ENCODE measurements at regions not wholly inside any gene's neighbourhood (a gene's known extent, or its start where the extent isn't known, plus 50 kb on each side); places are given as distances from the start of the nearest gene placed in this dataset.

DNA sequence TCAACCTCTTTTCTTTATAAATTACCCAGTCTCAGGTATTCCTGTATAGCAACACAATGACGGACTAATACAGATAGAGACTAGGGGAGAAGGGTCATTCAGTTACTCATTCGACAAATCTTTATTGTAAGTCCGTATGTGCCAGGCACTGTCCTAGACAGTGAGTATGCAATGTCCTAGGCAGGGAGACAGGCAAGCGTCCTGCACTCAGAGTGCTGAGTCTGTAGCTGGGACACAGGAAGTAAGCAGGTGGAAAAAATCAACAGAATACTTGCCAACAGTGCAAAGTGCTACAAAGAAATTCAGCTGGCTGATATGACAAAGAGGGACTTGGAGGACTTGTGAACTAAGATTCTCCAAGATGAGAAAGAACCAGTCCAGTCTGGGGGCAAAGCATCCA is 92.2 kb upstream of the ZBTB40 start:
- no peak for DNase-seq (ENCODE audit: low spot score)
- intact Hi-C loops (cut with DNase I) = no loop called here

DNA sequence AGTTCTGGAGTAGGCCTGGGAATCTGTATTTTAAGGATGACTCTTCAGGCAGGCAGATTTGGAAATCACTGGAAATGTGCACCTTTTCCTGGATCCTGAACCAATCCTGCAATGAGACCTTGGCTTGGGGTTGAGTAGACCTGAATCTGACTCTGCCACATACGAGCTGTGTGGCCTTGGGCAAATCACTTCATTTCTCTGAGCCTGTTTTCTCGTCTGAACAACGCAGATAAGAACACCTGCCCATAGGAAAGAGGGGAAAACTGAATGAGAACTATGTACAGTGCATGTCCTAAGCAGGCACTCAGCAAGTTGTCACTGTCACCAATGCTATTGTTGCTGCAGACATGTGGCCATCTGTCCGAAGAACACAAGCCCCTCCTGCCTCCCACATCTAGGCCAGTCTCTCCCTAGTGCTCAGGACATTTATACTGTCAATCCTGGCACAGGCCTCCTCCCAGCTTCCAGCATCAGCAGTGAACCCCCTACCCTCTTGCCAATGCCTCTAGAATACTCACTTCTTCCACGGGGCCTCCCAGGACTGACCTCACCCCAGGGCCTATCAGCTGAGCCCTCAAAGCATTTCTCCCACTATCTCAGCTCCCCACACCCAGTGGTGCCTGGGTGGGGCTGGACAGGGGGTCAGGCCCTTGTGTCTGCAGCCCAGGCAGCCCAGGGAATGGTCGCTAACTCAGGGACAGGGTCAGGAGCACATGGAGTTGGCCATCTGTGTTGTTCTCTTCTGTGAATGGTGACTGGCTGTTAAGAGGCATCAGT is 88.8 kb upstream of the ZBTB40 start:
- intact Hi-C loops (cut with DNase I) = no loop called here

DNA sequence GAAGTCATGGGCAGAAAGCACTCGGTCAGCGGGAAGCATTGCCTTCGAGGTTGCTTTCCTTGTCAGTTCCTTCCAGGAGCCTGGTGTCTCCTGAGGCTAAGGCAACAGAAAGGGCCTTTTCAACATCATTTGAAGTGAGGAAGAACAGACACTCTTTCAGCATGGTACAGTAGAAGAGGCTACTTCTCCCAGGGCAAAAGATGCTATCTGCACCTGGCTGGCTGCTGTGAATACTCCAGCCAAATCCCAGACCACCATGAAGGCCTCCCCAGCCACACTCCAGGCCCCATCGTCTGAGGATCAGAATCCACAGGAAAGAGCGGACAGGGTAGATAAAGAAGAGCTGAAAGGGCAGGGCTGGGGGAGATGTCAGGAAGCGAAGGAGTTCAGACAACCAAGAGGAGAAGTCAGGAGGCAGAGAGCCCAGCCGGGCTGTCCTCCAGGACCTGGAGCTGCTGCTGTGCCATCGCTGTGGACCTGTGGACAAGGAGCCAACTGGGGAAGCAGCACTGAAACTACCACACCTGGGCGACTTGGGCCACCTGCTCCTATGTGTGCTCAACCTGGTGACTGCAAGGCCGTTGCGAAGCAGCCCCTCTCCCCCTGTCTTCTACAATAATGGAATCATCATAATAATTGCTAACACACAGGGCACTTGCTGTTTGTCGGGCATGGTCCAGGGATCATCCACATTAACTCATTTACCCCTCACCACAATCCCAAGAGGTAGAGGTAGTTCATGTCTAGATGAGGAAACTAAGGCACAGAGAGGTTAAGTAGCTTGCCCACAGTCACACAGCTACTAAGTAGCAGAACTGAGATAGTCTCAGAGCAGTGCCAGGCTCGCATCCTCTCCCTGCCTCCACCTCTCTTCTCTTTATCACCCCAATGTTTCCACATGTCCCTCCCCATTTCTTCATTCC is 88.0 kb upstream of the ZBTB40 start:
- peak; percentile 58 for DNase-seq (ENCODE audit: low spot score)
- intact Hi-C loops (cut with DNase I) = no loop called here

More for the DNA sequence above, 88.8 kb upstream of the ZBTB40 start:
- DNase-seq (ENCODE audit: low spot score) = peak; percentile 40

DNA sequence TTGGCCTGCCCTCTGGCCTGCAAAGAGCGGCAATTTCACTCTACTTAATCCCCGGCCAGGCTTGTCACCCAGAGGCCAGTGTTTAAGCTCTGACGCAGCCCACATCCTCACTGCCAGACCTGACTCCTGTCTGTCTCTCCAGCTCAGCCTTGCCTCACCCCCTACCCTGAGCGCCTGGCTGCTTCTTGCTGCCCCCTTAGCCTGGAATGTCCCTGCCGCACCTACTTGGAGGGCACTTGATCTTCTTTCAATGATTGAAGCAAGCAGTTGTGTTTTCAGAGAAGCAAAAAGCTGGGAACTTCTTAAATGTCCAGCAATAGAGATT is 87.4 kb upstream of the ZBTB40 start:
- DNase-seq (ENCODE audit: low spot score) = peak; percentile 32
- intact Hi-C loops (cut with DNase I) = no loop called here

DNA sequence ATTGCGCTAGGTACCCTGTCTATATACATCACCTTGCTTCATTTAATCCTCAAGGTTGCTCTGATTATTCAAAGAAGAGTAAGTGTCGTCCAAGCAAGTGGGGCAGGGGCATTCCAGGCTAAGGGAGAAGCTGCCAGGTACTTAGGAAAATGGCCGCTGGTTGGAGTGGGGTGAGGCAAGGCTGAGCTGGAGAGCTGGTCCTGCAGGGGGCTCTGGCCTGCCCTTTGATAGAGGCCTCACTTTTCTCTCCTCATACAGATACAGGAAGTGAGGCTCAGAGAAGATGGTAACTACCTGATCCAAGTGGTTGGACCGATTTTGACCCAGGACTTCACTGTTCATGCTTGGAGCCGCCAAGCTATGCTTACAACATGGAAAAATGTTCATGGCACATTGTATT is 86.9 kb upstream of the ZBTB40 start:
- intact Hi-C loops (cut with DNase I) = no loop called here
- peak; percentile 38 for DNase-seq (ENCODE audit: low spot score)

DNA sequence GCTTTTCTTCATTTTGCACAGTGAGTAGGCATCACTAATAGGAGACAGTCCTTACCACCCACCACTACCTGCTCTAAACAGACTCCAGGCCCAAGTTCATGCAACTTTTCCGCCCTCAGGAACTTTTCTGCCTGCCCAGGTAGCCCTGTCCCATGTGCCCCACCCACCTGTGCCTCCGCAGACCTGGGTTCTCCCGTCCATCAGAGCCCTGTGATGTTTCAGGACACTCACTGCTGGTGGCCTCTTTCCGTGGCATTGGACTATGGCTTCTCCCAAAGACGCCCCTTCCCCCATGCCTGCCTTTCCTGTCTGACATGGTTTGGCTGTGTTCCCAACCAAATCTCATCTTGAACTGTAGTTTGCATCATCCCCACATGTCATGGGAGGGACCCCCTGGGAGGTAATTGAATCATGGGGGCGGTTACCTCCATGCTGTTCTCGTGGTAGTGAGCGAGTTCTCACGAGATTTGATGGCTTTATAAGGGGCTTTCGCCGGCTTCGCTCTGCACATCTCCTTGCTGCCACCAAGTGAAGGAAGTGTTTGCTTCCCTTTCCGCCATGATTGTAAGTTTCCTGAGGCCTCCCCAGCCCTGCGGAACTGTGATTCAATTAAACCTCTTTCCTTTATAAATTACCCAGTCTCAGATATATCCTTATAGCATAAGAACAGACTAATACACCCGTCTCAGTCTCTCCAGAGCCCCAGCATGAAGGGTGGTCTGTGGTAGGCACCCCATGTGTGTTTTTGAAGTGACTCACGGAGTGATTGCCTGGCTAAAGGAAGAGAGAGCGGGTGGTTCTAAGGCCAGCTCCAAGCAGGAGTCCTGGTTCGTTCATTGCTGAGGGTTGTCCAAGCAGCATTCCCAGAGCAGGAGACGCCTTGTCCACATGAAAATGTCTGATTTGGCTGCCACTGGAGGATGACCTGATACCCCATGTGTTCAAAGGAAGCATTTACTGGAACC is 86.0 kb upstream of the ZBTB40 start:
- peak; percentile 36 for DNase-seq (ENCODE audit: low spot score)
- intact Hi-C loops (cut with DNase I) = no loop called here

DNA sequence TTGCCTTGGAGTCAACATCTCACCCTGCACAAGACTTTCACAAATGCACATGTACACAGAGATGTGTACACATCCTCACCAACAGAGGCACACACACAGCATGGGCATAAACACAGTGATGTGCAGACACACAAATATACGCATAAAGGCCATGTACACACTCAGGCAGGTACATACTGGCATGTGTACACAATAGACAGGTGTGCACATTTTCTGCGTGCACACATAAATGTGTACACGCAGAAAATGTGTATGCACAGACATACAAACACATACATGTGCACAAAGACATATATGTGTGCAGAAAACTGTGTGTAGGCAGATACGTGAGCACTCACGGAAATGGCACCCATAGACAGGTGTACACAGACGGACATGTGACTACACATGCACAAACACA is 85.3 kb upstream of the ZBTB40 start:
- intact Hi-C loops (cut with DNase I) = no loop called here

DNA sequence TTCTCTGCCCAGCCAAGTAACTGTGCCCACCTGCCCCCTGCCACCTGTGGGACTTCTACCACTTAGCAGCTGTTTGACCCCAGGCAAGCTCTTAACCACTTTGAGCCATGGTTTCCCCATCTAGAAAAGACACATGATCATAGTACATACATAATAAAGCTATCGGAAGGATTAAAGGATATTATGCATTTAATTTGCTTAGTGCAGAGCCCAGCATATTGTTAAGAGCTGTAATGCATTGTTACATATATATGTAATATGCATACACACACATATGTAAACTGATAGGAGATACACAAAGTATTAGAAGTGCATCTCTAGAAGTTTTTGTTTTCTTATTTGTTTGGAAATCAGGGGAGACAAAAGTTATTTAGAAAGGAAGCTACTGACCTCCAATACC is 83.5 kb upstream of the ZBTB40 start:
- peak; percentile 3 for DNase-seq (ENCODE audit: low spot score)
- intact Hi-C loops (cut with DNase I) = no loop called here

More for the DNA sequence above, 85.3 kb upstream of the ZBTB40 start:
- DNase-seq (ENCODE audit: low spot score) = peak; percentile 18

DNA sequence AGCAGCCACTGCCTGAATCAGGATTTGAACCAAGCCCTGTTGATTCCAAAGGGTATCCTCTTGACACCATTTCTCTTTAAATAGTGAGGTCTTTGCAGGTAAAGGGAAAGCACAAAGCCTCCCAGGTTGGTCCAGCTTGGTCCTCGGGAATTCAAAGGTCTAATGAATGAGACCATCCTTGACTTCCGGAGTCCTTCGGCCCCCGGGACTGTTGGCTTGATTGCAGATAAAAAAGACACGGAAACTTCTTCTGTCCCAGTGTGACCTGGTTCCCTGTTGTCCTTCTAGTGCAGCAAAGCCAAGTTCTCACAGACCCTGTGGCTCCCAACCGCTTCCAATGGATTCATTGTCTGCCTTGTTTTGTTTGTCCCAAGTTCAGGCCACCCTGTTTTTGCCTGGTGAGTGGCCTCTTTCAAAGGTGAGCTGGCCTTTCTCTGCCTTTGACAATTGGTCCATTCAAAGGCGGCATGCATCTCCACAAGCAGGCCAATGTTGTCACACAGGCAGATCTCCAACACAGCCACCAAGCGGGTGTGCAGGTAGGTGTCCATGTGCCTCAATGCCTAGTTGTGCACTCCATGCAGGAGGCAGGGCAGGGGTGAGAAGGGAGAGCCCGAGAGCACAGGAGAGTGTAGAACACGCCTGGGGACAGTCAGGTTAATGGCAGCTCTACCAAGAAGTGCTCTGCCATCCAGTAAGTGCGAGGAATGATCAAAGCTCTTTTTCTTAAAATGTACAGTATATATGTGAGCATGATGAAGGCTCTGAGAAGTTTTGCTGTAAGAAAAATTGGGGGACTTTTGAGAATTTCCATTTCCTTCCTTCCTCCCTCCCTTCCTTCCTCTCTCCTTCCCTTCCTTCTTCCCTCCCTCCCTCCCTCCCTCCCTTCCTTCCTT is 82.1 kb upstream of the ZBTB40 start:
- DNase-seq (ENCODE audit: low spot score) = peak; percentile 70
- intact Hi-C loops (cut with DNase I) = no loop called here

DNA sequence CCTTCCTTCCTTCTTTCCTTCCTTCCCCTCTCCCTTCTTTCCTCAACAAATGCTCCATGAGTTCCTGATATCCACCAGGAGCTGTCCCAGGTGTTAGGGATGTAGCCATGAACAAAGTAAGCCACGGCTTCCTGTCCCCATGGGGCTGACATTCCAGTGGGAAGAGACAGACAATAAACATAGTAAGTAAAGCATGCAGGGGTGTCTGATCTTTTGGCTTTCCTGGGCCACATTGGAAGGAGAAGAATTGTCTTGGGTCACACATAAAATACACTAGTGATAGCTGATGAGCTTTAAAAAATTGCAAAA is 81.5 kb upstream of the ZBTB40 start:
- intact Hi-C loops (cut with DNase I) = no loop called here
- DNase-seq (ENCODE audit: low spot score) = no peak

DNA sequence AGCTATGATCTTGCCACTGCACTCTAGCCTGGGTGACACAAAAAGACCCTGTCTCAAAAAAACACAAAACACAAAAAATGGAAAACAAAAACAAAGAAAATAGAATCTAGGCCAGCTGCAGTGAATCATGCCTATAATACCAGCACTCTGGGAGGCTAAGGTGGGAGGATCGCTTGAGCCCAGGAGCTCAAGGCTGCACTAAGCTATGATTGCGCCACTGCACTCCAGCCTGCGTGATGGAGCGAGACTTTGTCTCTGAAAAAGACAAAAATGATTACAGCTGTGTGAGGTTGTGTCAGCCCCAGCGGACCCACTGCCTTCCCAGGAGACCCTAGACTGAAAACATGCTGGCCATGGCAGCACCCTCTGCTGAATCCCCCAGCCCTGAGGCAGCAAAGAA is 80.2 kb upstream of the ZBTB40 start:
- peak; percentile 30 for DNase-seq (ENCODE audit: low spot score)
- intact Hi-C loops (cut with DNase I) = no loop called here

DNA sequence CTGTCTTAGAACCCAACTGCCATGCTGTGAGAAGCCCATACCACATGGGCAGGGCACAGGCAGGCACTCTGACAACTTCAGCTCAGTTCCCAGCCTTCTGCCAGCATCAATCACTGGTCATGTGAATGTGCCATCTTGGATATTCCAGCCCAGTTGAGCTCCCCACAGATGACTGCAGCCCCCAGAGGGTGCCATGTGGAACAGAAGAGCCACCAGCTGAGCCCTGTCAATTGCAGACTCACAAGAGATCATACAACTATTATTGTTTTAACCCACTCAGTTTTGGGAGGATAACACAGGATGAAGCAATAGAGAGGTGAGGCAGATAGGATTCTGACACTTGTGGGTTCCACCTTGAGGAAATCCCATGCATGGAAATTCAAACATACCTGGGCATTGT is 78.4 kb upstream of the ZBTB40 start:
- peak; percentile 0 for DNase-seq (ENCODE audit: low spot score)
- intact Hi-C loops (cut with DNase I) = no loop called here

DNA sequence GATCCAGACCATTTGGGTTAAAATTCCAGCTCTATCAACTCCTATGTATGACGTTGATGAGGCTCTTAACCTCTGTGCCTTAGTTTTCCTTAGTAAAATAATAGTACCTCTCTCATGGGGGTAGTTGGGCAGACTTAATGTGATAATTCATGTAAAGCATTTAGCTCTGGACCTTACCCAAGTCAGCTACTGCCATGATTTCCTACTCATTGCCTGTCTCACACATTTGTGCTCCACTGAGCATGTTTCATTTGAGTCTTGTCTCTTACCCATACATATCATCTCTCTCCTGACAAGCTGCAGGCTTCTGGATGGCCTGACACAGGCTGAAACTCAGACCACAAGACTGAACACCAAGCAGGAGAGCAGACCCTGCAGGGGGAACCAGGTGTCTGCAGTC is 77.7 kb upstream of the ZBTB40 start:
- intact Hi-C loops (cut with DNase I) = no loop called here
- no peak for DNase-seq (ENCODE audit: low spot score)

DNA sequence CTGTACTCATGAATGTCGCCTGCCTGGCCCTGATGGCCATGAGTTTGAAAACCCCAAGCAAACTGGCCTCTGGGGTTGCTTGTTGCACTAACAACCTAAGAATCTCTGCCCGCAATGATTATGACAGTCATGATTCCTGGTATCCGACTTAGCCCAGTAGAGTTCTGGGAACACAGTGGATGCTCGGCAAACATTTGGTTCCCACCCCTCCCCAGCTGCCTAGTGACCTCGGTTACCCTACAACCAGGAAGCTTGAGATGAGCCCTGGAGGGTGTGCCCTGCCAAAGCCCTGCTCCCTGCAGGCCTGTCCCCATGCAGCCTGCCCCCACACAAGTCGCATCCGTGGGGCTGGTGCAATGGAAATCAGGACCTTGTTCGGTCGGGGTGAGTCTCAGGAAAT is 76.0 kb upstream of the ZBTB40 start:
- intact Hi-C loops (cut with DNase I) = no loop called here
- no peak for DNase-seq (ENCODE audit: low spot score)

DNA sequence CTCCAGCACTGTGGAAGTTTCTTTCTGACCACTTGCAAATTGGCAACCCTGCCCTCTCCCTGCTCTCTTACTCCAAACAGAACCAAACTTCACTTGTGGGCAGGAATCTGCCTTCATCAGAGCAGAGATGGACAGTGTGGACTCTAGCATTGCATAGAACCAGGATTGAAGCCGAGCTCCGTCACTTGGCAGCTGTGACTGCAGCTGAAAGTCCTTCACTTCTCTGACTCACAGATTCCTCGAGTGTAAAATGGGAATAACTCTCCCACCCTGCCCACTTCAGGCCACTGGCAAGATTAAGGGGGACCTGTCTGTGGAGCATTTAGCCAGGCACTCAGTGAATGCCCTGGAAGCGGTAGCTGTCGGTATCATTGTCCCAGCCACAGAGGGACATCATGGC is 75.7 kb upstream of the ZBTB40 start:
- DNase-seq (ENCODE audit: low spot score) = no peak
- intact Hi-C loops (cut with DNase I) = no loop called here

DNA sequence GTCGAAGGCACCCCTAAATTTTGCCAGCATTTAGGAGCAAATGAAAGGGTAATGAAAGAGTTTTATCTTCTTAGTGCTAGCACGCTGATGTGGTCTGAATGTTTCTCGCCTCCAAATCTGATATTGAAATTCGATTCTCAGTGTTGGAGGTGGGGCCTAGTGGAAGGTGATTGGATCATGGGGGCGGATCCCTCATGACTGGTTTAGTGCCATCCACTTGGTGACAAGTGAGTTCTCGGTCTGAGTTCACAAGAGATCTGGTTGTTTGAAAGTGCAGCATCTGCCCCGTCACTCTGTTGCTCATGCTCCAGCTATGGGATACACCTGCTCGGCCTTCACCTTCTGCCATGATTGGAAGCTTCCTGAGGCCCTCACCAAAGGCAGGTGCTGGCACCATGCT is 75.1 kb upstream of the ZBTB40 start:
- intact Hi-C loops (cut with DNase I) = no loop called here

DNA sequence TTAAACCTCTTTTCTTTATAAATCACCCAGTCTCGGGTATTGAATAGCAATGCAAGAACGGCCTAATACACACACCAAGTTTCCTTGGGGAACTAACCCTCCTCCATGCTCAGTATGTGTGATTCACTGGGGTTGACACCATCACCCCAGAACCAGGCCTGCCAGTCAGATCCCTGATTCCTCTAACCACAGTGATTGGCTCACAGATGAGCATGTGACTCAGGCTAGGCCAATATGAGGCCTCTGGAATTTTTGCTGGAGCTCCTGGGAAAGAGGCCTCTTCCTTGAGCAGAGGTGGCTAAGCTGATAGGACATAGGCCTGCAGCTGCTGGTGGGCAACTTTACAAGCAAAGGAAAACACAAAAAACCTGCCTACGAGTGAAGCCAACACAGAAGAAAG is 74.7 kb upstream of the ZBTB40 start:
- DNase-seq (ENCODE audit: low spot score) = no peak
- intact Hi-C loops (cut with DNase I) = no loop called here

More for the DNA sequence above, 75.1 kb upstream of the ZBTB40 start:
- no peak for DNase-seq (ENCODE audit: low spot score)

DNA sequence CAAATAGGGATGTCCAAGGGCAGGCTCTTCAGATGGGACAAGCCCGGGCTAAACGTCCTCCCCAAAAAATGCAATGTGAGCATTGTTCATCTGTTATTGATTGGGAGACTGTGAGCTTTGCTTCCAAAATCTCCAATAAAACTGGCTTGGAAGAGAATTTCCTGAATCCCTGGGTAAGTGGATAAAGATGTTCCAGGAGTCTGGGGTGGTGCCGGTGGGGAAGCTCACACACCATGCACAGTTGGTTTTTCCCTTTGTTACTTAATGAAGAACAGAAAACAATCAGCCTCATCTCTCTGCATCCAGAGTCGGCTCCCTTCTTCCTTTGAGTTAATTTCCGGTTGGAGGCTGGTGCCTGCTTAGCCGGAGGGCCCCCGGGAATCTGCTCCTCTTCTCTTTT is 72.1 kb upstream of the ZBTB40 start:
- intact Hi-C loops (cut with DNase I) = no loop called here
- no peak for DNase-seq (ENCODE audit: low spot score)
